Islet of Langerhans (tissue), 1 donor: ENCODE measurements at regions not wholly inside any gene's neighbourhood (a gene's known extent, or its start where the extent isn't known, plus 50 kb on each side); places are given as distances from the start of the nearest gene placed in this dataset.

ENCODE experiments used
- FAIRE-seq: peaks from one replicate; lab custom pipeline; 2011; peaks lifted over from hg19 to GRCh38; lab: Jason Lieb, UNC

DNA sequence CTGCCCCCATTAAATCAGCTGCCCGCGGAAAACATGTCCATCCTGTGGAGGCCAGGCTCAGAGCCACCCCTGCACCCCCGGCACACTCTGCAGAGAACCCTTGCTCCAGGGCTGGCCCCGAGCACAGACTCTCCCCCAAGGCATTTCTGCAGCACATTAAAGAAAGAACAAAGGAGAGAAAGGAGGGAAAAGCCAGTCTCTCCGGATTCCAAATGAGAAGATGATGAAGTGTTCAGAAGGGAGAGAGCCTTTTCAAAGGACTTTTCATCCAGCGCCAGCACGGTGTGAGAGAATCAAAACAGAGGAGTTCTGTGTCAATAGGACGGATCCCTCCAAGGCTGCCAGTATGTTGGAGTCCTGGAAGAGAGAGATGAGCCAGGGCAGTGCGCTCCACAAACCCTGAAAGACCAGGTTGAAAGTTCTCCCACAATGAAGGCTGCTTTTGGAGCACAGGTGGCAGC lies 498.3 kb downstream of the NPHP4 start:
- no peak for FAIRE-seq

DNA sequence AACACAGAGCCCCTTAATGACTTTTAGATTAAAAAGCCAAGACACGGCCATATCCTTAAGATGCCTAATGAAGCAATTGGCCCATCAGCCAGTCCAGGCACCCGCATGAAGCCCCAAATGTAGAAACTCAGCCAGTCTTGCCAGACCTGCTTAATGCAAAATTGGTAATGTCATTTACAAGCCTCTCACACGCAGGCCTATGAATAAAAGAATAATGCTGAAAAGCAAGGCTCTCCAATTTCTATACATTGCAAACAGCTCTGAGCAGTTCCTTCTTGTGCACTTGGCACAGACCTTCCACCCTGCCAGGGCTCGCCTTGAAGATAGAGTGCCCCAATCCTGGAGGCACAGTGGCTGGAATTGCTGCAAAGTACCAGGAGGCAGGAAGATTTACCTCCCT lies 498.9 kb downstream of the NPHP4 start:
- FAIRE-seq, result no peak

- no peak for FAIRE-seq
Measured at GRCh38 chr1:5492846-5493245, 499.4 kb downstream of the NPHP4 start.

DNA sequence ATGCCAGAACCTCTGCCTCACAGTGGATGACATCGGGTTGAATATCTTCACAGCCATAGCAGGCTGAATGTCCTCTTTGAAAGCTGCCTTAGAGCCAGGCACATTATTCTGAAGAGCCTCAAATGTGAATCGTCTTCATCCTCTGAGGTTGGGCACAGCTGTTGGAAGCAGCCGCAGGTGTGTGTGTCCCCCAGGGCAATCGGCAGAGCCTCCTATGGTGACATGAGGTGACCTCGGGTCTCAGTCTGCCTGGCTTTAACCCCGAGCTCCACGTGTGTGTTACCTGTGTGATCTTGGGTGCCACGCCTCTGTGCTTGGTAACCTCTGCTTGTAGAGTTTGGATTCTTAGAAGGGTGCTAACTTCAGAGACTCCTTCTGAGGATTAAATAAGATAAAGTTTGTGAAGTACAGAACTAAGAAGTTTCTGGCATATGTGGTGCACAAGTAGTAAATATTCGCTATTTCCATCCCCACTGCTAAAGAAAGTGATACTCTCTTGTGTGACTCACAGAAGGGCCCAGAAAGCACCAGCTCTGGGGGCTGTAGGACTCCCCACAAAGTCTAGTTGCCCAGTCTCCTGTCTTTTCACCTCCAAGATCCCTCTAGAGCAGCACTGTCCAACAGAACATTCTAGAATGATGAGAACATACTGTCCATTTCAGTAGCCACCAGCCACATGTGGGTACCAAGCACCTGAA lies 500.9 kb downstream of the NPHP4 start:
- no peak for FAIRE-seq

DNA sequence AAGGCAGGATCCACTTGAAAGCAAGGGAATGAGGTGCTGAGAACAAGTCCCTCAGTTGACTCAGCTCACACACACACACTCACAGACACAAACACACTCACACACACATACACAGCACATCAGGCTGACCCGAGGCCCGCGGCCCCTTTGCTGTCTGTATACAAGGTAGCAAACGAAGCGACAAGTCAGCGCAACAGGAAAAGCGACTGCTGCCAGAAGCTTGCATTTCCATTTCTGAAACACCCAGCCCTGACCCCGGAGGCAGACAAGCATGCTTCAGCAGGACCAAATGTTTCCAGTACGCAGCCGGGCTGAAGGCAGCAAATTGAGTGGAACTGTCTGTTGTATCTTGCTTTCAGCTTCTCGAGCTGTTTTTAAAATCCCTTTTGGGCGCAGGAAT lies 501.6 kb downstream of the NPHP4 start:
- no peak for FAIRE-seq

DNA sequence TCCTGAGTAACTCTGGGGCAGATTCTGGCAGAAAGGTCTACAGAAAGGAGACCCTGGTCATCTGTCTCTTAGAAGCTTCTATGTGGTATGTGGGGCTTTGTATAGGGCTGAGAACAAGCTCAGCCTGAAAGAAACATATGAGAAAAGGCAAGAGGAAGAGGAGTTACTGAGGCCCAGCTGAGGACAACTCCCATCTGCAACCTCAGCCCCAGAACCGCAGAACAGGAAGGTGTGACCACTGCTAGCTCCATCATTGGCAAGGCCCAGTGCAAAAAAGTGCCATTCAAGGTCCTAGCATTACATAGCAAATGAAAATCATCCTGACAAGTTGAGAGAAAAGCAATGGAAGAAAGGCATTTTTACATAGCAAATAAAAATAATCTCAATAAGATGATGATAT lies 503.8 kb downstream of the NPHP4 start:
- FAIRE-seq, result no peak

- FAIRE-seq, result no peak
Measured at GRCh38 chr1:5485968-5486696, 506.1 kb downstream of the NPHP4 start.

DNA sequence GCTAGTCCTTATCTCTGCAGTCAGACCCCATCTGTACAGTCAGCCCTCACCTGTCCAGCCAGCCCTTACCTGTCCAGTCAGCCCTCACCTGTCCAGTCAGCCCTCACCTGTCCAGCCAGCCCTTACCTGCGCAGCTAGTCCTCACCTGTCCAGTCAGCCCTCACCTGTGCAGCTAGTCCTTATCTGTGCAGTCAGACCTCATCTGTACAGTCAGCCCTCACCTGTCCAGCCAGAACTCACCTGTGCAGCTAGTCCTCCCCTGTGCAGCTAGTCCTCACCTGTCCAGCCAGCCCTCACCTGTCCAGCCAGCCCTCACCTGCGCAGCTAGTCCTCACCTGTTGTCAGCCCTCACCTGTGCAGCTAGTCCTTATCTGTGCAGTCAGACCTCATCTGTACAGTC lies 506.8 kb downstream of the NPHP4 start:
- FAIRE-seq, result no peak

DNA sequence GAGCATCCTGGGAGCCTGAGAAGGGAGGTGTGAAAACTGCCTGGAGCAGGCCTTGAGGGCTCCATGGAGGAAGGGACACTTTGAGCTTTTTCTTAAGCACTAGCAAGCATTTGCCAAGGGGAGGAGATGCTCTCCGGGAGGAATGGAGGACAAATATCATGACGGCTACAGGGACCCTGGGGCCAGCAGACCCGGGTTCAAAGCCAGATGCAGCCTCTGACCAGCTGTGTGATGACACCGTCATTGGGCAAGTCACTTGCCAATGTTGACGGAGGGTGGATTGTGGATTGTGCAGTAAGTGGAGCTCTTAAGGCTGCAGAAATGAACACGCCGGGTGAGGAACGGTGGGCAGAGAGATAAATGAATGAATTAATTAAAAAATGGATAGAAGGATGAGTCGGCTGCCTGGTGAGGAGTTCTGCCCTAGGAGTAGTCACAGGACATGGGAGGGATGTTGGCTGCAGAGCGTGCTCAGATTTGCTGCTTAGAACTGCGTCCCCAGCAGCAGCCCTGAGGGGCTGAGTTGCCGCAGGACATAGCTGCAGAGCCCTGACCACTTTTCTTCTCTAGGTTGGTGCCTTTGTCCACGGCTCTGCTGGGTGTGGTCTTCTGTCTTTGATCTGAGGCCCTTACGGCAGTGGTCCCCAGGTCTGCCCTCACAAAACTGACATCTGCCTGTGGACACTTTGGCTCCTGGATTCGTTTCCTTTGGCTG lies 507.6 kb downstream of the NPHP4 start:
- no peak for FAIRE-seq

GRCh38 chr1:5481889-5482288 lies 510.3 kb downstream of the NPHP4 start:
- FAIRE-seq, result no peak

DNA sequence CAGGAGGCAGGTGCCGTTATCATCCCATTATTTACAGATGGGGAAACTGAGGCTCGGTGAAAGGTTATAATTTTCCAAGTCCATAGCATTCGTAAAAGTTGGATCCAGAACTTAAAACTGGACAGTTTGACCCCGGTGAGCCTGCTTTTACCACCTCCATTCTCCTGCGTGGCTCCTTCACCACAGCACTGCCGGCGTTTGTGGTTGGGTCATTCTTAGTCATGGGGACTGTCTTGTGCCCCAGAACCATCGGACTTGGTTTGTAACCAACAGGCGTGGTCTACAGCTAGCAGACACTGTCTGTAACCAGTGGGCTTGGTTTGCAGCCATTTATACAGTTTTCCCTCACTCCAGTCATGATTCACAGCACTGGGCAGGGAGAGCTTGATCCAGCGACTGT lies 511.3 kb downstream of the NPHP4 start:
- FAIRE-seq, result no peak

DNA sequence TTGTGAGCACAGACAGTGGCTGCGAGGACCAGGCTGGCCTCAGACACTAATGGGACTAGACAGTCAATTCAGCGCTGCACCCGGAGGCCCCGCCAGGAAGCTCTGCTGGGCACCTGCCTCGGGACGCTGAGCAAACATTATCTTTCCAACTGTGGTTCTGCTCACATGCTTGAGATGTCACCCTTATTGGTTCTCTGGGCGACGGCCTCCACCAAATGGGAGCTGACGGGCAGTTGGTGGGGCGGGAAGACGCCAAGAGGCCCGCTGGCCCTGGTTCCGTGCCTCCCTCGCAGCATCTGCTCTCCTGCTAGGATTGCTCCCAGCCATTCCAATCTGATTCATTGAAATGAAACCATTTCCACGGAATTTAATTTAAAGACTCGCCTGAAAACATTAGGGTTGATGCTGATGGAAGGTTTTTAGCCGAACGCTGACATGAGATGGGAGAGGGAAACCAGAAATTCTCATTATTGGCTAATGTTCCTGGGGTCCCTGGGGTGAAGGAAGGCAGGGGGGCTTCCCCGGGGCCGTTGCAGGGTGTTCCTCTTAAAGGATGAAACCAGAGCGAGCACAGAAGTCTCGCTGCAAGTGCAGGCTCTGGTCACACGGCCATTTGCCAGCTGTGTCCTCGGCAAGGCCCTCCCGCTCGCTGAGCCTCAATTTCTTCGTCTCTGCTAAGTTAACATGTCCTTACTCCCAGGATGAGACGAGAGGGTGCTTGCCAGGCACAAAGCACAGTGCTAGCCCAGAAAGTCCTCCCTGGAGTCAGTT lies 512.2 kb downstream of the NPHP4 start:
- FAIRE-seq, result no peak

DNA sequence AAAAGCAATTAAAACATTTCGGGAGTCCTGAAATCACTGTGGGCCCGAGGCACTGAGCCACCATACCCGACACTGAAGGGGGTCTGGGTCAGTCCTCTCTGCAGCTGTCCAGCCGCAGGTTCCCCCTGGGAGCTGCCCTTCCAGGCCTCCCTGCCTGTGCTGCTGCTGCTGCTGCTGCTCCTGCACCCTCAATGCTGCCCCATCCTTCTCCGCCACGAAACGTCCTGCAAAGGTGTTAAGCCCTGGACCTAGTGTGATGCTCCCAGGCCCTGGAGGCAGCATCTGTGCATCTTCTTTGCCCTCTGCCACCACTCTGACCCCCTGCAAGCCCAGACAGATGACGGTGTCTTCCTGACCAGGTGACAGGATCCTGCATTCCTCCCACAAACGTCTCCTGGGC lies 513.3 kb downstream of the NPHP4 start:
- FAIRE-seq, result no peak

DNA sequence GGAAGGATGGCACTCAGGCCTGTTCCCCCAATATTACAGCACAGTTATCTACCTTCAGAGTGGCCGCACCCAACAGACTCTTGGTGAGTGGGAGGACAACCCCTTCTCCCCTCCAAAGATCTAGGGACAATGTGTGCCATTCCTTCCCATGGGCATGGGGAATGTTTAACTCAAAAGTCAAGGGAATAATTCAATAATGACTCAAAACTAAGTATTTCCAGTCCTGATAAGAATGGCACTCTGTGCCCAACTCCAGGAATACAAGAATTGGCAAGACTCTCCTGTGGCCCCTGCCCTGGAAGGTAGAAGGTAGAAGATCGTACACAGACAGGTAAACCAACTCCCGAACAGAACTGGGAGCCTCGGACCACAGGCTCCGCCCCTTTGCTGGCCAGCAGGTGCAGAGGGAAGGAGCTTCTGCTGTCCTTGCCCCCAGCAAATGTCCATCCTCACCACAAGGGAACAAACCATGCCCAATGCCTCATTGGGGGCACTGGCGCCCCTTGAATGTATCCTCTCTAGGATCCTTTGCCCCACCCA lies 514.0 kb downstream of the NPHP4 start:
- FAIRE-seq, result no peak

GRCh38 chr1:5477716-5478115 lies 514.5 kb downstream of the NPHP4 start:
- FAIRE-seq, result no peak

GRCh38 chr1:5475572-5475971 lies 516.7 kb downstream of the NPHP4 start:
- FAIRE-seq, result no peak

DNA sequence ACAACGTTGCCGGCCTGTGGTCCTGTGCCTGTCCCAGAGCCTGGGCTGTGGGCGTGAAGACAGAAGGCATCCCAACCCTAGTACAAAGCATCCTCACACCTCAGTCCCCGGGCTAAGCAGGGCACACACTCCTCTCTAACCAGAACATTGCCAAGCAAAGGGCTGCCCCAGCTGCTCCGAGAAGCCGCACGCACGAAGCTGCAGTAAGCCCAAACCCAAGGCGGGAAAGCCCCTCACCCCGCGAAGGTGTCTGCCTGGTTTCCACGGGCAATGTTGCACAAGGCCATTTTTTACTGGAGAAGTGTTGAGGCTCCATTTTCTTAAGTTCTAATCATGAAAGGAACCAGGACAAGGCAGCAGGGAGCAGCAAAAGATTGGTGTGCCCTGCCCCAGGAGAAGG lies 519.0 kb downstream of the NPHP4 start:
- no peak for FAIRE-seq

GRCh38 chr1:5466487-5466886 lies 525.7 kb downstream of the NPHP4 start:
- no peak for FAIRE-seq

GRCh38 chr1:5465281-5465711 lies 526.9 kb downstream of the NPHP4 start:
- FAIRE-seq, result no peak

DNA sequence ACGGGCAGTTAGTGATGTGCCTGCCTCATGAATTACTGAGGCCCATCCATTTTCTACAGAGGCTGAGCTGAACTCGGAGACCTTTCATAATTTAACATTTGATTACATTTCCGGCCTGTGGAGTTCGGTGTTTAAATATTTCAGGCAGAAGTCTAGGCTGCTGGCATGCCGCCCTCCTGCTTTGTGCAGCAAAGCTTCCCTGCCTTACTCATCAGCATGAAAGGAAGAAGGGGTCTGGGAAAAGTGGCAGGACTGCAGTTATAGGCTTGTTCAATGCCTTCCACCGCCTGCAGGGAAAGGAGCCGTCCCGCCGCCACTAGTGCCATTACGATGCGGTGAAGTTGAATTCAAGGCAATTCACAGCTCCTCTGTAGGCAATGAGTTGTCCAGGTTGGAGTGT lies 527.9 kb downstream of the NPHP4 start:
- FAIRE-seq, result no peak

- FAIRE-seq, result no peak
Measured at GRCh38 chr1:5460974-5461373, 531.3 kb downstream of the NPHP4 start.
